Left renal pelvis (tissue), 4 donors: ENCODE measurements at regions not wholly inside any gene's neighbourhood (a gene's known extent, or its start where the extent isn't known, plus 50 kb on each side); places are given as distances from the start of the nearest gene placed in this dataset.

ENCODE experiments used
- DNase-seq, 4 donors: peaks; one replicate each; pipeline ENCODE4 v3.0.0-alpha.2; 2013; ENCODE audit warnings: low read depth in 4 of 4, low spot score in 3 of 4

DNA sequence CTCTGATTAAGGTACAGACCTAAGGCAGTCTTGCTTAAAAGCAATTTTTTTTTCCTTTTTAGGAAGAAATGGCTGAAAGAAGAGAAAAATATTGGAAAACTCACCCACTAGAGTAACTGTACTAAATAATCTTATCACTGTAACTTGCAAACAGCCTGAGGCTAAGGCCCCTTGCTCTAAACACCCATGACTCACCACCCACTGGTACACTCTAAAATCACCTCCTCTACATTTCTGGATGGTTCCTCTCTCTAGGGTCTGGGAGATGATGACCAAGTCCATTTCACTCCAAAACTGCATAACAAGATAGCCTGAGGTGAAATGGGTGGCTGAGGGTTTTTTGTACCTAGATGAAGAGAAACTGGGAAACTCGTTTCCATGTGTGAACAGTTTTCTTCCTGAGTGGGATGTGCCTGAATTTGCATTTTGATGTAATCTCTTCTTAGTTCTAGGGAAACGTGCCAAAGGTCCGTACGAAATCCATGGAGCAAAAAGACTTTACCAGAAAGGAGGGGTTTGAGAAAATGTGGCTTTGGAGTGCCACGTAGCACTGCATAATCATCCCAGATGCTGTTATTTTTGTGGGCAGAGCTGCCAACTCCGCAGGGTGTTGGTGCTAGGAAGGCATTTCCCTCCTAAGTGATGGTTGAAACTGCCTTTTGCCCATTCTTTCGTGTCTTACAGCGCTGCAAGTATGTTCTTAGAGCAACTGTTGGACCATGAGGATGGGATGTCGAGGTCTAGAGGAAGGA, 113.5 kb upstream of the C10orf90 start:
- DNase-seq = no peak

DNA sequence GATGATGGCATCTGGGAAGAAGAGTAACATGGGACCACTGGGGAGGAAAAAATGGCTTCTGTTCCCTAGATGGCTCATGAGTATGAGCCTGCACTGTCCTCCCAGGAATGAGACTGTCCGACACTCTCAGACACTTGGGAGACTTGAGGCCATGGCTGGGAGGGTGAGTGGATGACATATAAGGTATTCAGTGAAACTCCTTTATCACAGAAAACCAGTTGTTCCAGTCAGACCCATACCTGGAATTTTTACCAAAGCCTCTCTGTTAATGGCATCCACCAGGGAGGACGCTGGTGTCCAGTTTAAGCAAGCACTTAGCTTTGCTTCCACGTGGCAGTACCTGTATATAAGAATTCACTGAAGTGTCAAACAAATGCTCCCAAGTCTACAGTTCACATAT, 116.7 kb upstream of the C10orf90 start:
- no peak for DNase-seq

DNA sequence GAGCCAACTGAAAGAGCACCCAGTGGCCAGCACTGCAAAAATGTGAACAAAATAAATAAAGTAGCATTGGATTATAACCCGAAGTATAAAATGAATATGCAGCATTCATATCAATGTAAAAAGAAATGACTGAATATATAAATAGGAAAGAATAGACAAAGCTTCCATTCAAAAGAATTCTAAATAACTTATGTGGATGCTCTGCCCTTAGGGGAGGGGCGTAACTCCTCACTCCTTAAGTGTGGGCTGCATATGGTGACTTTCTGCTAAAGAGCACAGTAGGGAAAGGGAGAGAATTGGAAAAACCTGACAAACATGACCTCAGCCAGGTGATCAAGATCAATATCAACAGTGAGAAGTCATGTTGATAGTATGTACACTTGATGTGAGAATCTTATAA, 109.9 kb upstream of the DOCK1 start:
- DNase-seq = no peak

DNA sequence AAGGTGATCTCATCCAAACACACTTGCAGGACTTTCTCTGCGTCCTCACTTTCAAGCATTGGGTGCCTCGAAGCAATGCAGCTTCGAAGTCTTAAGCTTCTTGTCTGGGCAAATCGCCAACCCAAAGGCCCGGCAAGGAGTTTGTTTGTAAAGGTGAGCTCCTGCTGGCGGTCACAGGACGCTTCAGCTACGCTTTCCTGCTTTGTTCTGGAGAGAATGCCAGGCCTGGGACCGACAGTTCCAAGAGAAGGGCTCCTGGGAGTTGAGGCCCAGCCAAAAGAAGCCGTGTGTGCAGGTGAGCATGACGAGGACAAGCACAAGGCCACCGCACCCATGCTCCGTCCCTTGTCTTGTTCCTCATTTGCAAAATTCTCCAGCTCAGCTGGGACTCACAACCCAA, 106.6 kb upstream of the DOCK1 start:
- no peak for DNase-seq

DNA sequence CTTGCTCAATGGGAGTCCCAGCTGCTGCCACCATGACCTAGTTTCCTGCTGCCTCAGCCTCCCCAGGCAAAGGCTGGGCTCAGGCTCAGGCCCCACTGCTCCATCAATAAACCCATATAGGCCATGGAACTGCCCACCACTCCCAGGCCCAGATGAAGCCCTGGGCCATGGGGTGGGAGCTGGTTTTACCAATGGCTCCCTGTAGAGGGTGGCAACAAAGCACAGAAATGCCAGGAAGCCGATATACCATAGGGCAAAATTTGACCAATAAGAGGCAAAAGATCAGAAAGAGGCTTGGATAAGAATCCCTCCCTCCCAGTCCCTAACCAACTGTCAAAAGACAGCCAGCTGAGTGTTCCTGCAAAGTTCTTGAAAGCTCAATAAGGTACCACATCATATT, 101.8 kb upstream of the DOCK1 start:
- DNase-seq = no peak

DNA sequence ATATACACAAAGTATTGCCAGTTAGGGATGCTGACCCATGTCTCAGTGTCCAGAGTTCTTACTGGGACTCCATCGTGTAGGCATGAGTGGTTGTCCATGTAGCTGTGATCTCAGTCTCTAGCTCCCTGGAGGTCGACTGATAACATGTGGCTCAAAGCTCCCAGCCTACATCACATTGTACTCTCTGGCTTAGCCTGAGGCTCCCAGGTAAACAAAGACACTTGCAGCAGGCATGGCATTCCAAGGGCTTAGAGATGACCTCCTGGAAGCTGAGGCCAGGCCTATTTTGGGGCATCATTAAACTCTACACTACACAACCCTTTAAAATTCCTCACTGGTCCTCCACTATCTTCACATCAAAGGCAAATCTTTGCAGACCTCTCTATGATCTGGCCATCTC, 100.8 kb upstream of the DOCK1 start:
- no peak for DNase-seq

DNA sequence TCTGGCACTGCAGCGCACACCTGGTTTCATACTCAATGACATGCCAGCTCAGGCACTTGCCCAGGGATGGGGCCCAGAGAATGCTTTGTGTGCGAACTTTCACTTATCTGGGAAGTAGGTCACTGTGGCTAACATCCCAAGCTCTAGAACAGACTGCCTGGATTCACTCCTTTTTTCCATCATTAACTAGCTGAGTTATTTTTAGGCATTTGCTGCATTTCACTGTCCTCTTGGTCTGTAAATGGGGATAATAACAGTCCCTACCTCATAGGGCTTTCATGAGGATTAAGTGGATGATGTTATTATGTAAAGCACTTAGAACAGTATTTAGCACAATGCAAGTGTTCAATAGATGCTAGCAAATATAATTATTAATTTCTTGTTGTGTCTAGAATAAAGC, 98.7 kb upstream of the DOCK1 start:
- no peak for DNase-seq

DNA sequence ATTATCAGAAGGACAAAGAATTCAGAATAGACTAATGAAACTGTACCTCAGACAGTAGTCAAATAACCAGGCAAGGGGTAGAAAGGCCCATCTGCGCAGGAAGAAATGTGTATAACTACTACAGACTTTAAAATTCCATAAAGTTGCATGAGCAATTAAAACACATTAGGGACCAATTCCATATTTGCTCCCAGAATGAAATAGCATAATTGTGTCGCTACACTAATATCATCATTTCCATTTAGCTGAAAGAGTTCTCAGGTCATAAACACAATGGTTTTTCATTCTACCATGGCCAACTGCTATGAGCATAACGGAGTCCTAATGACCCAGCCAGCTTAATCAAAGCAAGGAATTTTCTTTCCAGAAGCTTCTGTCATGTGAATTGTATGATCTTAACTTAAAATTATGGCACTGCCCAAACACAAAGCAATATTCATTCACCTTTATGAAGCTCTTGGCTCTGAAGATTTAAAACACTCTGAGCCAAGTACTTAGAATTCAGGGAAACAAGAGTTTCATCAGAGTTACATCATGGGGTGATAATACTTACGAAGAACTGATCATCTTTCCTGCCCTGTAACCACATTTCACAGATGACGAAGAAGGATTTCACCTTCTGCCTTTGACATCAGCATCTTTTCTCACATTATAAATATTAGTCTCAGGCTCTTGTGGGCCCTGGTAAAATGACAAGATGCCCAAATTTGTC, 98.1 kb upstream of the DOCK1 start:
- no peak for DNase-seq

DNA sequence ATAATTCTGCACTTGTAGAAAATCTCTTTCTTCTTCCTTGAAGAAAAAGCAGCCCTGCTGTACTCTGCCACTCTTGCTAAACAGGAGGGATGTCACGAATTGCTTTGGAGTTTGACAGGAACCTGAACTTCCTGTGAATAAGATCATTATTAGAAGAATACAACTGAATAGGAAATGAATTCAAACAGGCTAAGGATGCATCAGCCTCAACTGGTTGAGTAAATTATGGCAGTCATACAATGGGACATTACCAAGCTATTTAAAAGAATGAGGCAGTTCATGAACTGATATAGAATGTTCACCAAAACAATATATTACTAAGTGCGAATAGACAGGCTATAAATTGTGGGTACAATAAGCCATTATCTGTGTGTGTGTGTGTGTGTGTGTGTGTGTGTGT, 97.1 kb upstream of the DOCK1 start:
- no peak for DNase-seq

DNA sequence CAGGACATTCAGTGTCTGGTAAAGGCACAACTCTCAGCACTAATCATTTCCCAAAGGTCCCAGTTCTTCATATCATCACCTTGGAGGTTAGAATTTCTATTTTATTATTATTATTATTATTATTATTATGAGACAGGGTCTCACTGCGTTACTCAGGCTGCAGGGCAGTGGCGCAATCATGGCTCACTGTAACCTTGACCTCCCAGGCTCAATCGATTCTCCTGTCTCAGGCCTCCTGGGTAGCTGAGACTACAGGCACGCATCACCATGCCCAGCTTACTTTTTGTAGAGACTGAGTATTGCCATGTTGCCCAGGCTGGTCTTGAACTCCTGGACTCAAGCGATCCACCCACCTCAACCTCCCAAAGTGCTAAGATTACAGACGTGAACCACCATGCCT, 91.8 kb upstream of the DOCK1 start:
- no peak for DNase-seq

DNA sequence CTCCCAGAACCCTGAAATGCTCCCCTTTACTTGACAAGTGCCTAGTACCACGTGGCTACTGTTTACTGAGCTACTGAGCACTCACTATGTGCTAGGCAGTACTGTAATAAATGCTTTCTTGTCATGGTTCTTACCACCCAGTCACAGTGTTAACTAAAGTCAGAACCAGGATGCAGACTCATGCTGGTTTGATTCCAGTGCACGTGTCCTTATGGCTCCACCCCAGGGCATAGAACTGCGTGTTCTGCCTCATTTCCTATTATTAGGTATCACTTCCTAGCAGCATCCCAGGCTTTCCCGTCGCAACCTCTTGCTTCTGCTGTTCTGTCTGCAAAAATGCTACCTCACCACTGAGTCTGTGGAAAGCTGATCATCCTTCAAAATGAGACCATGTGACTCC, 71.7 kb upstream of the DOCK1 start:
- DNase-seq = no peak

DNA sequence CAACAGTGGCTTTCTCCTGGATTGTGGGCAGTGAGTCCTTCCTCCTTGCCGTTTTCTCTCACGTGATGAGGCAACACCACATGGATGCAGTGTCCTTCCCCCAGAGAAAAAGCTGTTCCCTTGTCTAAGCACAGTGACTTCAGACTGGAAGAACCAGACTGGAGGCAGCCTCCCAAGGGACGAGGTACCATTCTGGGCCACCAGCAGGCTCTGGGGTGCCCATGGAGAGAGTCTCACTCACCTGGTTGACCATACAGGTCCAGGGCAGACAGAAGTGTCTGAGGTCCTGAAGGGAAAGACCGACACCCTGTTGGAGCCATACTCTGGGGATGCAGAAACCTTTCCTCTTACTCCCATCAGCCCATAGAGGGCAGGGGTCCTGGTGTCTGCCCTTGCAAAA, 69.2 kb upstream of the DOCK1 start:
- no peak for DNase-seq

DNA sequence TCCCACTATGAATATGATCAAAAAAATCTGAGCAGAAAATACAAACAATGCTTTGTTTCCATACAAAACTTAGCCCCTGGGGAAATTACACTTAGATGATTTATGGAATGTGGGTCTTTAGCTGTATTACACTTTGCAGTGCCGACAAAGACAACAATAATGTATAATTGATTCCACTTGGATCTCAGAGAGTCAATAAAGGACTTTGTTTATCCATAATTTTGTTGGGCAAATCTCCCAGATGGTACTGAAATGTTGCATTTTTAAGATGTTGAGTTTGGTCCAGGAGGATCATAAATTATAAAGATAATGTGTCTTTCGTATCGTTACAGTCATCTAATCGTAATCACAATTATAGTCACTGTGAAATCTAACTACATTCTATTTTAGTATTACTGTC, 66.9 kb upstream of the DOCK1 start:
- no peak for DNase-seq

DNA sequence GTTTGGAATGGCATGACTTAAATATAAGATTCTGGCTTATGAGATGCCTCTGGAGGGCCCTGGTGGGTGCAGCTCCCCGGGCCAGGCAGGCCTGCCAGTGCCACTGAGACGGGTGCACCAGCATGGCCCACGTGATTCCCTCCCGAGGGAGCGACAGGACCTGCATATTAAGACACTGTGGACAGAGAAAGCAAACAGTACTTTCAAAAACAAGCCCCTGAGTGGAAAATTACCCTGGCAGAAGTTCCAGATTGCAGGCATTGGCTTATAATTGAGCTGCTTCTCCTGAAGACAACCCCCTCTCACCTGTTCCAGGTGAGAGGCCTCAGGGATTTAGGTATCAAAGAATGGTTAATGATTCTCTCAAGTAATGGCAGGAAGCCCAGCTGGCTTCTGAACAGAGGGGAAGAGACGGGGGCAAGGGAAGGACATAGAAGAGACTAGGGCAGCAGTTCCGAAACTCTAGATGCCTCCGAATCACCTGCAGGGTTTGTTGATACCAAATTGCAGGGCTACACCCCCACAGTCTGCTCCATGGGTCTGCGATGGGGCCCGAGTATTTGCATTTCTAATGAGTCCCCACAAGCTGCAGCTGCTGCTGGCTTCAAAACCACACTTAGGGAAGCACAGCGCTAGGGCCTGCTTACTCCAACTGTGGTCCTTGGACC, 66.0 kb upstream of the DOCK1 start:
- DNase-seq = peak in 3 of 4 donors; percentile 26 to 61 (median 60)

DNA sequence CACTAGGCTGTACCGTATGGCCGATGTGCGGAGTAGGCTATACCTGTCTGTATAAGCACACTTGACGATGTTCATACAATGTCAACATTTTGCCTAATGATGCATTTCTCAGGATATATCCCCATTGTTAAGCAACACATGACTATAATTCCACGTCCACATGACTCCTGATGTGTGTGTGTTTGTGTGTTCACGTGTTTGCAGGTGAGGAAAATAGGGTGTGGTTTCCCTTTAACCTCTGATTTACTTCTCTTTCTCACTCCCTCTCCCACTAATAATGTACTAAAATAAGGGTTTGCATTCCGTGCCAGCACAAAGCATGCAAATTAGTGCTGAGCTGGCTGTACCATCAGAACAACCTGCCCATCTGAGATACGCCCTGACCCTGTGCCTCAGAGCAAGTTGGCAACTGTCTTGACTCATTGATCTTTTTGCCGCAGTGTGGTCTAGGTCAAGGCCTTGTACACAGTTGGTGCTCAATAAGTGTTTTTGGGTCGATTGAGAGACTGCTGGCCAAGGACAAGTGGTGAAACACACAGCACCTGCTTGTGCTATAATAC, 64.6 kb upstream of the DOCK1 start:
- DNase-seq = no peak

DNA sequence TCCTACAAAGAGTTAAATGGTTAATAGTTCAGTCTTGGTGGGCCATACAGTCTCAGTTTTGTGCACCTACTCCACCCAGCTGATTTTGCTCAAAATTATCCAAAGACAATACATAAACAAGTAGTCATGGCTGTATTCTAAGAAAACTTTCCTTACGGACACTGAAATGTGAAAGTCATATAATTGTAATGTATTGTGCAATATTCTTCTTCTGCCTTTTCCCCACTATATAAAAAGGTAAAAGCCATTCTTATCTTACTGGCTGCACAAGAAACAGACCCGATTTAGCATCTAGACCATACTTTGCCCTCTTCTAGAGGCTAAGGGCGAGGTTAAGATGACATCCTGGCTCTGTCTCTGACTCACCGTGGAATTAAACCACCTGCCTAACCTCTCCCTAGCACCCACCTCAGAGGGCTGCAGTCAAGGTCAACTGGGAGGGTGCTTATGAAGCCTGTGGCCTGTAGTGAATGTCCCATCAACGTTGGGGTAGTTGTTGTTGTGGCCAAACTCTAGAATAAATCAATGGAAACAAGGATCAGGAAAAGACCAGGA, 63.8 kb upstream of the DOCK1 start:
- DNase-seq = no peak

DNA sequence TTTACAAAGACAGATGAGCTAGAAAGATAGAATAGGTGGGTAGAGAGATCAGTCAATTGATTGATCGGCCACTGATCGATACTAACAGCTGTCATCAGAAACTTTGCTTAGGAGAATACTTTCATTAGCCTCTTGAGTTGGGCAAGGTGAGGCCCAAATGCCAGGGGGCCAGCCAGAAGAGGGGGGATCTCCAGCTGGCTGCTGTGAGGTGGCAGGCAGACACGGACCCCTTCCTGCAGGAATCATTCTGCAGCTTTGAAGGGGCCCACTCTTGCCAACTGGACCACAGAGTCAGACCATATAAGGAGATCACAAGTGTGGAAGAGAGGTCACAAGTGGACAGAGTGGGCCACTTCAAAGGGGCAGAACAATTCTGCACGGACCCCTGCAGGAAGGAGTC, 62.9 kb upstream of the DOCK1 start:
- DNase-seq = no peak

DNA sequence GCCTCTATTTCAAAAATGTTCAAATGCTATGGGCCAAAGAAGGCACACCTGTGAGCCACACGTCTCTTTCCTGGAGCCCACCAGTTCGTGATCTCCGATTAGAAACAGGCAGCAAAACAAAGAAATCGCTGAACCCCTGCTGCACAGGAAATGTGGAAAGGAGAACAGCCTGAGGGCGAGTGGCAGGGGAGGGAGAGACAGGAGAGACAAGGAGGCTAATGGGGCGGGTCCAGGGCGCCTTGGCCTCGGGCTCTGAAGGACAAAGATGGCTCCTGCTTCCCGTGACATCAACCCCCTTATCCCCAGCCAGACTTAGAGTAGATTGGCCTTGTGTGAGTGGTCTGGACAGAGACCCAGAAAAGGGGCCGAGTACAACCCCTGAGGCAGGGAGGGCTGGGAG, 62.4 kb upstream of the DOCK1 start:
- no peak for DNase-seq

DNA sequence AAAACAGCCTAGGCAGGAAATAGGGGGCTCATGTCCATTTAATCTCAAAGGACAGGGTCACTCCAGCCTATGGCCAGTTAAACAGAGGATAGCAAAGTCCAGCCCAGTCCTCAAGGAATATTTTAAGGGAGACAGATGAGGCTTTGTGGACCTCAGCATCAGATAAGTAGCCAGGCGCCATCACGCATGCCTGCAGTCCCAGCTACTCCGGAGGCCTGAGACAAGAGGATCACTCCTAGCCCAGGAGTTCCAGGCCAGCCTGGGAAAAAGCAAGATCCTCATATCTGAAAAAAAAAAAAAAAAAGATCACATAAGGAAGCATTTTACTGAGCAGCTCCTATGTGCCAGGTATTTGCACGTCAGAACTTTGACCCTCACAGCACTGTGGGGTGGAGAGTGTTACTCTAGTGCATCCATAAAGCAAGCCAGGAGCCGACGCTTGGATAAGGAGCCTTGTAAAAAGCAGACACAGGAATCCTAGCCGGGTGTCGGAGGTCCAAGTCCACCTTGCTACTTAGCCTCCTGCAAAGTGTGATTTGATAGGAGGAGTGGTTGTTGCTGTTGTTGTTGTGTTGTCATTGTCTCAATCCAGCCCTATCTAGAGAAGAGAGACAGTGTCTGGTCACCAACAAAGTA, 61.8 kb upstream of the DOCK1 start:
- DNase-seq = no peak

DNA sequence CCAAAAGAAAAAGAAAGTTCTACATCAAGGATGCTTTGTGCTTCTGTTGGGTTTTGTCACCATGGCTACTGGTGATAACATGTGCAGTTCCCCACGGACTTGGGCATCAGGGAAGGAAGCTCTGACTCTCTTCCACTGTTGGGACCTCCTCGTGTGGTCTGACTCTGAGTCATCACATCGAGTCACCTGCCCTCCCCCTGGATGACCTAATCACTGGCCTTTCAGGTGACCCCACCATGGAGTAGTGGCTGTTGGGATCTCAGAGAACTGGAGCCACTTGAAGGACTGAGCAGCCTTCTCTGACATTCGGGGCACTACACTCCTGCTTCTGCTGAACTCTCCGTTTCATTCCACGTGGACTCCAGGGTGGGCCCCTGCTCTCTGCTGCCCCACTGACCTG, 60.8 kb upstream of the DOCK1 start:
- no peak for DNase-seq

DNA sequence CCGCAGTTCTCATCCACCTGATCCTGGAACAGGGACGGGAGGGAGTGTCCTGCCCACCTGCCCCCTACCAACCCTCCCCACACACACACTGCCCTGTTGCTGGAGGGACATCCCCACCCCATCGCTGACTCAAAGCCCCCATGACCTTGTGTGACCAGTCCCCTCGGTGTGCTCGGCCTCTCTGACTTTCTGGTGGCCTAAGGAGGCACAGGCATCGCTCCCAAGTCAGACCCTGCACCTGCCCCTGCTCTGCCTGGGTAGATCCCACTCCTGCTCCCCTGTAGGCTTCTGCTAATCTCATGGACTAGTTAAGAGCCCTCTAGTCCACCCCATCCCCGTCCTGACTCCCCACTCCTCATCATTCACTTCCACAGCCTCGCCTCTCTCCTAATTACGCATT, 58.8 kb upstream of the DOCK1 start:
- DNase-seq = no peak
